ENCODE measurements at regions not wholly inside any gene's neighbourhood (a gene's known extent, or its start where the extent isn't known, plus 50 kb on each side); places are given as distances from the start of the nearest gene placed in this dataset.
"Not testable (repeated sequence)": the region's sequence is repeated elsewhere in the genome, so short reads cannot be mapped to it uniquely, and the experiment has no call there.

- in situ Hi-C loops (cut with HindIII; ENCODE audit: low pct_ligation_motif_present, low sequenced_read_pairs) = no loop called here
- no peaks in the 10 kb centered on the region for H3K36me3 ChIP-seq (replicated peaks)
- DNase-seq = no peak
- no peak overlapping the region for H3K27ac ChIP-seq
- H3K27me3 ChIP-seq (replicated peaks) = no peaks in the 10 kb centered on the region
- TF ChIP-seq, protein P1, sequence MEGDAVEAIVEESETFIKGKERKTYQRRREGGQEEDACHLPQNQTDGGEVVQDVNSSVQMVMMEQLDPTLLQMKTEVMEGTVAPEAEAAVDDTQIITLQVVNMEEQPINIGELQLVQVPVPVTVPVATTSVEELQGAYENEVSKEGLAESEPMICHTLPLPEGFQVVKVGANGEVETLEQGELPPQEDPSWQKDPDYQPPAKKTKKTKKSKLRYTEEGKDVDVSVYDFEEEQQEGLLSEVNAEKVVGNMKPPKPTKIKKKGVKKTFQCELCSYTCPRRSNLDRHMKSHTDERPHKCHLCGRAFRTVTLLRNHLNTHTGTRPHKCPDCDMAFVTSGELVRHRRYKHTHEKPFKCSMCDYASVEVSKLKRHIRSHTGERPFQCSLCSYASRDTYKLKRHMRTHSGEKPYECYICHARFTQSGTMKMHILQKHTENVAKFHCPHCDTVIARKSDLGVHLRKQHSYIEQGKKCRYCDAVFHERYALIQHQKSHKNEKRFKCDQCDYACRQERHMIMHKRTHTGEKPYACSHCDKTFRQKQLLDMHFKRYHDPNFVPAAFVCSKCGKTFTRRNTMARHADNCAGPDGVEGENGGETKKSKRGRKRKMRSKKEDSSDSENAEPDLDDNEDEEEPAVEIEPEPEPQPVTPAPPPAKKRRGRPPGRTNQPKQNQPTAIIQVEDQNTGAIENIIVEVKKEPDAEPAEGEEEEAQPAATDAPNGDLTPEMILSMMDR (IDR thresholded peaks at IDR 0.05; ENCODE audit: low read depth, low read length, missing control alignments) = no peak
- no peak overlapping the region for H3K4me3 ChIP-seq (ENCODE audit: low read depth, low read length)
These were observed 647.7 kb downstream of the C6orf118 start for GRCh38 chr6:164661716-164662115.

GRCh38 chr6:164660781-164661180 lies 648.6 kb downstream of the C6orf118 start:
- Histone ChIP-seq H3K27ac (no peak overlapping the region), H3K36me3 (replicated peaks) (no peaks in the 10 kb centered on the region), H3K27me3 (replicated peaks) (no peaks in the 10 kb centered on the region), H3K4me3 (ENCODE audit: low read depth, low read length) (no peak overlapping the region)
- no peak for DNase-seq
- TF ChIP-seq, protein P1 (IDR thresholded peaks at IDR 0.05; ENCODE audit: low read depth, low read length, missing control alignments) = no peak
- in situ Hi-C loops (cut with HindIII; ENCODE audit: low pct_ligation_motif_present, low sequenced_read_pairs) = no loop called here

DNA sequence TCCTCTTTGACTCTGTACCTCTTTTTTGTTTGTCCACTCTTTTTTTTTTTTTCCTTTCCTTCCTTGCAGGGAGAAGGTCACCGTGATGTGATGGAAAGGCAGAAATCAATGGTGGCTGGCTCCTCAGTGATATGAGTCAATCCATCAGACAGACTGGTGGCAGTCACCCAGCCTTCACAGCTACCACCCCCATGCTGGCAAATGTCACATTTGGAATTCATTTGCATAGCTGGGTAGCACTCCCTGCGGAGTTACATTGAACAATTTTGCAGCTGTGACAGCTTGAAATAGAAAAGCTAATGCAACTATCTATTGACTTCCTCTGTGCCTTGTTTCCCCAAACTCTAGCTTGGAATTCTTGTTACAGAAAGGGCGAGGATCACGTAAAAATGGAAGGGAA lies 668.4 kb downstream of the C6orf118 start:
- Histone ChIP-seq H3K36me3 (replicated peaks) (no peaks in the 10 kb centered on the region), H3K27me3 (replicated peaks) (no peaks in the 10 kb centered on the region), H3K4me3 (ENCODE audit: low read depth, low read length) (no peak overlapping the region), H3K27ac (no peak overlapping the region)
- in situ Hi-C loops (cut with HindIII; ENCODE audit: low pct_ligation_motif_present, low sequenced_read_pairs) = no loop called here
- TF ChIP-seq, protein P1 (IDR thresholded peaks at IDR 0.05; ENCODE audit: low read depth, low read length, missing control alignments) = no peak
- DNase-seq = no peak

GRCh38 chr6:164628302-164628931 lies 681.0 kb downstream of the C6orf118 start:
- TF ChIP-seq, protein P1 (IDR thresholded peaks at IDR 0.05; ENCODE audit: low read depth, low read length, missing control alignments) = no peak
- Histone ChIP-seq H3K36me3 (replicated peaks) (no peaks in the 10 kb centered on the region), H3K4me3 (ENCODE audit: low read depth, low read length) (no peak overlapping the region), H3K27me3 (replicated peaks) (no peaks in the 10 kb centered on the region), H3K27ac (no peak overlapping the region)
- no peak for DNase-seq
- in situ Hi-C loops (cut with HindIII; ENCODE audit: low pct_ligation_motif_present, low sequenced_read_pairs) = no loop called here

DNA sequence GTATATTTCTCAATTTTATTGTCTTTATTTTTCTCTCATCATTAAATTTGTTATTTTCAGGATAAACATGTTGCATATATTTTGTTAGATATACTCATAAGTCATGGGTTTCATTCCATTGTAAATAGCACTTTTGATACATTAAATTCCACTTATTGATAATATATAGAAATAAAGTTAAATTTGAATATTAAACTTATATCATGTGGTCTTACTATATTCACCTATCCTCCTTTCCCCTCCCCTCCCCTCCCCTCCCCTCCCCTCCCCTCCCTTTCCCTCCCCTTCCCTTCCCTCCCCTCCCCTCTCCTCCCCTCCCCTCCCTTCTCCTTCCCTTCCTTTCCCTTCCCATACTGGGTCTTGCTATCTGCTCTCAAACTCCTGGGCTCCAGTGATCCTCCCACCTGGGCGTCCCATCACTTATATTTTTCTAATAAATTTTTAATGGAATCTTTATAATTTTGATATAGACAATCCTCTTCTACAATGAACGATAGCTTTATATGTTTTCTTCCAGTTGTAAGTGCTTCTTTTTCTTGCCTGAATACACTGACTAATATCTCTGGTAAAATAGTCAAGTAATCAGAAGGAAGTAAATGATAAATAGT lies 692.4 kb downstream of the C6orf118 start:
- Histone ChIP-seq H3K4me3 (ENCODE audit: low read depth, low read length) (no peak overlapping the region), H3K27ac (no peak overlapping the region), H3K27me3 (replicated peaks) (no peaks in the 10 kb centered on the region), H3K36me3 (replicated peaks) (no peaks in the 10 kb centered on the region)
- DNase-seq = no peak
- TF ChIP-seq, protein P1 (IDR thresholded peaks at IDR 0.05; ENCODE audit: low read depth, low read length, missing control alignments) = no peak
- in situ Hi-C loops (cut with HindIII; ENCODE audit: low pct_ligation_motif_present, low sequenced_read_pairs) = no loop called here

DNA sequence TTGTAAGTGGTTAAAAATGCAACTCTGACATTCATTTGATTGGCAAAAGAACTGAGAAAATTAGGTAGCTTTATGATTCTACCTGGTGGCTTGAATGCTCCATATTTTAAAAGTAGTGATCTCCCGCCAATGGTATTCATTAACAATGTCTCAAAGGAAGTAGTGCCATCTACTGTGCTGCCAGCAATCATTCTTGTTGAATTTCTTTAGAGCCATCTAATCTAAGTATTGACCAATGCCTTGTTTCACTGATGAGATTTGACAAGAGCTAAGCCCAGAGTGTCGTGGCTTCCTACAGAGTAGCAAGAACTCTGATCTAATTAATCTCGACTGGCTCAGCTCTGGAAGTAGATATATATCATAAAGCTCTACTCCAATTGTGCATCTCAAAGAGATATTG lies 696.7 kb downstream of the C6orf118 start:
- H3K36me3 ChIP-seq (replicated peaks) = no peaks in the 10 kb centered on the region
- no peak overlapping the region for H3K27ac ChIP-seq
- no peak for DNase-seq
- TF ChIP-seq, protein P1 (IDR thresholded peaks at IDR 0.05; ENCODE audit: low read depth, low read length, missing control alignments) = no peak
- no peak overlapping the region for H3K4me3 ChIP-seq (ENCODE audit: low read depth, low read length)
- H3K27me3 ChIP-seq (replicated peaks) = no peaks in the 10 kb centered on the region
- in situ Hi-C loops (cut with HindIII; ENCODE audit: low pct_ligation_motif_present, low sequenced_read_pairs) = no loop called here

- H3K4me3 ChIP-seq (ENCODE audit: low read depth, low read length); H3K27ac ChIP-seq; H3K36me3 ChIP-seq (replicated peaks); H3K27me3 ChIP-seq (replicated peaks); in situ Hi-C loops (cut with HindIII; ENCODE audit: low pct_ligation_motif_present, low sequenced_read_pairs); DNase-seq: not testable (repeated sequence)
These were observed 698.5 kb downstream of the C6orf118 start for GRCh38 chr6:164610859-164611258.

- H3K27me3 ChIP-seq (replicated peaks); H3K36me3 ChIP-seq (replicated peaks); H3K4me3 ChIP-seq (ENCODE audit: low read depth, low read length); H3K27ac ChIP-seq; in situ Hi-C loops (cut with HindIII; ENCODE audit: low pct_ligation_motif_present, low sequenced_read_pairs); DNase-seq: not testable (repeated sequence)
These were observed 707.0 kb downstream of the C6orf118 start for GRCh38 chr6:164602415-164602814.

Measured in brain microvascular endothelial cell (primary cell).